GM12892 (cell line): ENCODE measurements at regions not wholly inside any gene's neighbourhood (a gene's known extent, or its start where the extent isn't known, plus 50 kb on each side); places are given as distances from the start of the nearest gene placed in this dataset.

ENCODE experiments used
- POLR2A ChIP-seq: IDR thresholded peaks from 2 replicates; pipeline ENCODE4 v1.6.1; 2011; ENCODE audit warnings: low read depth, low read length, control low read depth
- POLR2AphosphoS5 ChIP-seq: IDR thresholded peaks from 2 replicates; pipeline ENCODE4 v1.6.1; 2011; ENCODE audit warnings: low read depth, low read length, control low read depth
- TAF1 ChIP-seq: IDR thresholded peaks from 2 replicates; pipeline ENCODE4 v1.6.1; 2011; ENCODE audit warnings: low read depth, mild to moderate bottlenecking, control low read depth, low read length, borderline replicate concordance

GRCh38 chr2:45205985-45206384, 196.7 kb upstream of the SIX2 start:
- TF ChIP-seq POLR2AphosphoS5, result no peak
- no peak for TF ChIP-seq POLR2A
- TF ChIP-seq TAF1, result no peak
